Kidney (tissue), 13 donors: ENCODE measurements at regions not wholly inside any gene's neighbourhood (a gene's known extent, or its start where the extent isn't known, plus 50 kb on each side); places are given as distances from the start of the nearest gene placed in this dataset.

Source experiments
- DNase-seq, 5 donors: peaks; one replicate each; pipeline ENCODE4 v3.0.0-alpha.2; 2013 to 2020
- FAIRE-seq: peaks from 2 replicates; lab custom pipeline; 2012; peaks lifted over from hg19 to GRCh38; lab: Jason Lieb, UNC
- H3K27ac ChIP-seq, 2 donors: one replicate each; pipeline ENCODE4 v1.7.0; 2013; ENCODE audit warnings: low read depth in 2 of 2, low read length in 2 of 2, inconsistent platforms in 1 of 2
- H3K27me3 ChIP-seq: one replicate; pipeline ENCODE4 v1.7.1; 2013; ENCODE audit warnings: low read length, inconsistent platforms; ENCODE audit not compliant: control insufficient read depth, insufficient read depth
- H3K36me3 ChIP-seq, 3 donors: one replicate each; pipeline versions ENCODE4 v1.7.0 to v1.7.1; 2013; ENCODE audit warnings: low read length in 3 of 3, control low read depth in 1 of 3, inconsistent platforms in 1 of 3; ENCODE audit not compliant: insufficient read depth in 3 of 3, control insufficient read depth in 2 of 3
- H3K4me1 ChIP-seq, 3 donors: one replicate each; pipeline versions ENCODE4 v1.7.0 to v1.7.1; 2013; ENCODE audit warnings: low read length in 3 of 3, inconsistent platforms in 1 of 3, low read depth in 1 of 3; ENCODE audit not compliant: control insufficient read depth in 2 of 3, insufficient read depth in 2 of 3
- H3K4me3 ChIP-seq, 3 donors: one replicate each; pipeline versions ENCODE4 v1.7.0 to v1.8.1; 2013; ENCODE audit warnings: low read length in 3 of 3, control low read depth in 1 of 3, inconsistent platforms in 1 of 3
- H3K9ac ChIP-seq, 3 donors: one replicate each; pipeline versions ENCODE4 v1.7.0 to v1.7.1; 2013; ENCODE audit warnings: low read length in 3 of 3, control low read depth in 1 of 3, inconsistent platforms in 1 of 3
- H3K9me3 ChIP-seq, 3 donors: one replicate each; pipeline versions ENCODE4 v1.7.0 to v1.7.1; 2013; ENCODE audit warnings: low read length in 3 of 3, control low read depth in 1 of 3, inconsistent platforms in 1 of 3; ENCODE audit not compliant: control insufficient read depth in 2 of 3, insufficient read depth in 1 of 3
- intact Hi-C: fragments of 100-400 bp; cut with DNase I; formaldehyde crosslinking; loops from one replicate; pipeline ENCODE4 v1.11.1; 2022
- TF ChIP-seq, protein P1 (sequence below): IDR thresholded peaks from 3 replicates; pipeline ENCODE4 v1.5.1; 2012; ENCODE audit warnings: mild to moderate bottlenecking, moderate library complexity, borderline replicate concordance; ENCODE audit not compliant: insufficient read depth; ENCODE audit errors: extremely low read depth
- donor health status: control.
- donor health status: control.
- donor health status: control.
- donor health status: control.
- donor health status: control.
- donor health status: DM: yes; HTN: yes; CAD: no.
- donor health status: Normal renal cell carcinoma (clear cell type).

DNA sequence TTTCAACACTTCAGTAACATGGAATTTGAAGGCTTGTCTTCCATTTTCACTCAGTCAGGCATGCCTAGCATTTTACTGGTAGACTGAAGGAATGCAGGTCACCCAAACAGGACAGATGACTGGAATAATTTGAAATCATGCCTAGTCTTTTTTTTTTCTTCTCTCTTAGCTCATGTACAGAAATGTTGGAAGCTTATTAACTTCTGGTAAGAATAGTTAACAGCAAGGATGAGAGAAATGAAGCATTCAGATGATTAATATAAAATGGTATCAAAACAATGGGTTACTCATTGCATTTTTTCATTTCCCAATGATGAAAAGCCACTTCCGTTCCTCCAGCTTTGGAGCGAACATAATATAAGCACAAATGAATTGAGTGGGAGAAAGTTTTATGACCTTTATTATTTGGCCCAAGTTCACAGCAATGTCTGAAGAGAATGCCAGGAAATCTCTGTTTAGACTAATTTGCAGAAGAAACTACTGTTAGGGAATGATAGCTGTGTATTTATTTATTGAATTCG is 431.6 kb upstream of the RASGRP1 start:
- Histone ChIP-seq H3K4me1 (peaks cover 0 to 28% (median 5%) of the 10 kb centered on the region in 3 donors), H3K9me3 (no peaks in the 10 kb centered on the region), H3K4me3 (no peak overlapping the region), H3K36me3 (no peaks in the 10 kb centered on the region), H3K9ac (no peak overlapping the region), H3K27ac (peak overlapping the region; percentile 5 to 8), H3K27me3 (no peaks in the 10 kb centered on the region)
- intact Hi-C loops, result loop anchor here (10.0 kb wide), 1 partner anchor 181 kb away; no protein-coding TSS in a partner anchor
- peak in 2 of 5 donors; percentile 30 to 56 for DNase-seq
- TF ChIP-seq, protein P1, sequence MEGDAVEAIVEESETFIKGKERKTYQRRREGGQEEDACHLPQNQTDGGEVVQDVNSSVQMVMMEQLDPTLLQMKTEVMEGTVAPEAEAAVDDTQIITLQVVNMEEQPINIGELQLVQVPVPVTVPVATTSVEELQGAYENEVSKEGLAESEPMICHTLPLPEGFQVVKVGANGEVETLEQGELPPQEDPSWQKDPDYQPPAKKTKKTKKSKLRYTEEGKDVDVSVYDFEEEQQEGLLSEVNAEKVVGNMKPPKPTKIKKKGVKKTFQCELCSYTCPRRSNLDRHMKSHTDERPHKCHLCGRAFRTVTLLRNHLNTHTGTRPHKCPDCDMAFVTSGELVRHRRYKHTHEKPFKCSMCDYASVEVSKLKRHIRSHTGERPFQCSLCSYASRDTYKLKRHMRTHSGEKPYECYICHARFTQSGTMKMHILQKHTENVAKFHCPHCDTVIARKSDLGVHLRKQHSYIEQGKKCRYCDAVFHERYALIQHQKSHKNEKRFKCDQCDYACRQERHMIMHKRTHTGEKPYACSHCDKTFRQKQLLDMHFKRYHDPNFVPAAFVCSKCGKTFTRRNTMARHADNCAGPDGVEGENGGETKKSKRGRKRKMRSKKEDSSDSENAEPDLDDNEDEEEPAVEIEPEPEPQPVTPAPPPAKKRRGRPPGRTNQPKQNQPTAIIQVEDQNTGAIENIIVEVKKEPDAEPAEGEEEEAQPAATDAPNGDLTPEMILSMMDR, result no peak
- peak; percentile 69 for FAIRE-seq

DNA sequence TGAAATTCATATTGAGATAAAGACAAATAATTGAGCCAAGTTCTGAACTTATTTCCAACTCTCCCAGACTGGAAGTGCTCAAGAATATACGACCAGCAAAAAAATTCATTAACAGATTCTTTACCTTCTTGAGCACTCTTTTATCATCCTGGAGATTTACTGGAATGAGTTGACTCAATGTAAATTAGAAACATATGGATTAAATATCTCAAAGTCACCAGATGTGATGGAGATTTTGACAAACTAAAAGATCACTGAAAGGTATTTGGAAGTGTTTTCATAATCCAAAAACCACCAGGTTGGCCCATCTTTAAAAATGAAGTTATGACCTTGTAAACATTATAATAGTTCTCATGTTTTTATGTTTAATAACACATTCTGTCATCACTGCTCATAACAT is 433.2 kb upstream of the RASGRP1 start:
- FAIRE-seq, result no peak
- no peaks in the 10 kb centered on the region for H3K9me3 ChIP-seq
- no peak for DNase-seq
- H3K4me1 ChIP-seq, result peaks cover 0 to 16% (median 0%) of the 10 kb centered on the region in 3 donors
- H3K27ac ChIP-seq, result no peak overlapping the region
- H3K9ac ChIP-seq, result no peak overlapping the region
- H3K36me3 ChIP-seq, result no peaks in the 10 kb centered on the region
- H3K27me3 ChIP-seq, result no peaks in the 10 kb centered on the region
- no peak overlapping the region for H3K4me3 ChIP-seq
- TF ChIP-seq, protein P1, result no peak
- intact Hi-C loops, result loop anchor here (10.0 kb wide), 1 partner anchor 183 kb away; no protein-coding TSS in a partner anchor

DNA sequence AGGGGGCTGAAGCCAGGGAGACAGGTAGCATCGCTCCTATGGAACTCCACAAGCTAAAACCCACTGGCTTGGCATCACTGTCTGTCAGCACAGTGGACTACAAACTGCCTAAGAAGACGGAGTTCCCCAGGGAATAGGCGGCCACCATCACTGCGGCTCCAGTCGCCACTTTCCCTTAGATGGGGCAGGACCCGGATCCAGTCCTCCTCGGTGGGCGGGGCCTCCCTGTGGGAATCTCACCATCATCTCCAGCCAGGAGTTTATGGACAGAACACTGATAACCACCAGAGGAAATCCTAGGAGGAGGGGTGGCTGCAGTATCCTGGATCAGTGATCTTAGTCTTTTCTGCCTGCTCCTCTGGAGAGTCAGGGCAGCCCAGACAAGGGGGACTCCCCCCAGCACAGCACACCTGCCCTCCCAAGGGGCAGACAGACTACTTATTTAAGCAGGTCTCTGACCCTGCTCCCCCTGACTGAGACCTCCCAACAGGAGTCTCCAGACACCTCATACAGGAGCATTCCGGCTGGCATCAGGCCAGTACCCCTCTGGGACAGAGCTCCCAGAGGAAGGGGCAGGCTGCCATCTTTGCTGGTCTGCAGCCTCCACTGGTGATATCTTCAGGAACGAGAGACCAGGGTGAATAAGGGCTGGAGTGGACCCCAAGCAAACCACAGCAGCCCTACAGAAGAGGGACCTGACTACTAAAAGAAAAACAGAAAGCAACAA is 435.6 kb upstream of the RASGRP1 start:
- Histone ChIP-seq H3K9ac (no peak overlapping the region), H3K36me3 (no peaks in the 10 kb centered on the region), H3K4me3 (no peak overlapping the region), H3K4me1 (peaks cover 0 to 16% (median 0%) of the 10 kb centered on the region in 3 donors), H3K27me3 (no peaks in the 10 kb centered on the region), H3K27ac (no peak overlapping the region), H3K9me3 (no peaks in the 10 kb centered on the region)
- TF ChIP-seq, protein P1, result no peak
- FAIRE-seq (no peak), DNase-seq (peak in 1 of 5 donors; percentile 68)
- intact Hi-C loops, result no loop called here
